Endothelial cell of umbilical vein (primary cell): ENCODE measurements at regions not wholly inside any gene's neighbourhood (a gene's known extent, or its start where the extent isn't known, plus 50 kb on each side); places are given as distances from the start of the nearest gene placed in this dataset.

Source experiments
- BruUV-seq: library from RNA; stranded (reverse); fragments of 400-500 nt; replicated peaks from 2 replicates; lab custom pipeline; 2021; lab: Mats Ljungman, UMichigan
- CTCF ChIA-PET: fragments of 300-600, 350-600 bp; sonication (Branson Sonifier 250); formaldehyde crosslinking; loops from one replicate; lab custom pipeline; 2021; ENCODE audit warnings: antibody characterized with exemption, inconsistent platforms; lab: Charles Lee
- POLR2A ChIA-PET: fragments of 300-600, 350-600 bp; sonication (Branson Sonifier 250); formaldehyde crosslinking; loops from one replicate; lab custom pipeline; 2021; ENCODE audit warnings: antibody characterized with exemption, inconsistent platforms; lab: Charles Lee
- DNase-seq: peaks from one replicate; pipeline ENCODE4 v3.0.0-alpha.2; 2011; ENCODE audit warnings: low read depth, low spot score
- FAIRE-seq: peaks from 2 replicates; lab custom pipeline; 2011; peaks lifted over from hg19 to GRCh38; lab: Jason Lieb, UNC
- H2AFZ ChIP-seq: 2 replicates; pipeline ENCODE4 v1.6.0; 2012; ENCODE audit warnings: low read depth, low read length, control low read depth, inconsistent platforms
- H3K27ac ChIP-seq: 2 replicates; pipeline ENCODE4 v1.5.1; 2011; ENCODE audit warnings: low read depth, mild to moderate bottlenecking, control low read depth, low read length, moderate library complexity; ENCODE audit not compliant: insufficient read depth
- H3K27me3 ChIP-seq, 2 experiments: 2 replicates each; pipeline versions ENCODE4 v1.6.0 to v1.6.1; 2011; ENCODE audit warnings: low read length in 2 of 2, mixed read lengths in 1 of 2; ENCODE audit not compliant: control insufficient read depth in 2 of 2, insufficient read depth in 2 of 2
- H3K36me3 ChIP-seq, 2 experiments: 2 replicates in 1 of 2; 3 replicates in 1 of 2; pipeline ENCODE4 v1.5.1; 2011; ENCODE audit warnings: low read length in 2 of 2, mild to moderate bottlenecking in 1 of 2, moderate library complexity in 1 of 2; ENCODE audit not compliant: control insufficient read depth in 2 of 2, insufficient read depth in 2 of 2; ENCODE audit errors: extremely low read depth in 1 of 2
- H3K4me1 ChIP-seq: 3 replicates; pipeline ENCODE4 v1.5.1; 2011; ENCODE audit warnings: mild to moderate bottlenecking, low read length; ENCODE audit not compliant: control insufficient read depth, insufficient read depth; ENCODE audit errors: extremely low read depth
- H3K4me2 ChIP-seq: 2 replicates; pipeline ENCODE4 v1.6.1; 2011; ENCODE audit warnings: low read length, control low read depth, mixed read lengths; ENCODE audit not compliant: insufficient read depth
- H3K4me3 ChIP-seq, 3 experiments: fragments of 200-600 bp in 1 of 3; sonication (generic), shearing (Covaris generic) in 1 of 3; replicated peaks in 1 of 3; 2 replicates each; pipeline ENCODE4 v1.5.1; 2011 to 2016; ENCODE audit warnings: control low read depth in 3 of 3, low read length in 3 of 3, mild to moderate bottlenecking in 2 of 3, inconsistent platforms in 1 of 3, low read depth in 1 of 3, moderate library complexity in 1 of 3; ENCODE audit not compliant: insufficient read depth in 1 of 3
- H3K79me2 ChIP-seq: 2 replicates; pipeline ENCODE4 v1.6.0; 2012; ENCODE audit warnings: low read length, inconsistent platforms; ENCODE audit not compliant: control insufficient read depth, insufficient read depth
- H3K9ac ChIP-seq: replicated peaks from 2 replicates; pipeline ENCODE3; 2011; ENCODE audit warnings: low read length, control low read depth; ENCODE audit not compliant: insufficient read depth; ENCODE audit errors: extremely low read depth
- H3K9me1 ChIP-seq: replicated peaks from 3 replicates; pipeline ENCODE4 v1.6.0; 2011; ENCODE audit warnings: mild to moderate bottlenecking, low read length; ENCODE audit not compliant: control insufficient read depth, insufficient read depth; ENCODE audit errors: extremely low read depth
- H3K9me3 ChIP-seq: replicated peaks from 2 replicates; pipeline ENCODE4 v1.5.1; 2012; ENCODE audit warnings: low read length, inconsistent platforms; ENCODE audit not compliant: control insufficient read depth, insufficient read depth
- H4K20me1 ChIP-seq: replicated peaks from 2 replicates; pipeline ENCODE3; 2011; ENCODE audit warnings: mild to moderate bottlenecking, low read length; ENCODE audit not compliant: control insufficient read depth, insufficient read depth; ENCODE audit errors: extremely low read depth
- EZH2 ChIP-seq: IDR thresholded peaks from 2 replicates; pipeline ENCODE4 v1.6.1; 2012; ENCODE audit warnings: borderline replicate concordance, low read depth, mild to moderate bottlenecking, moderate library complexity, low read length, inconsistent platforms; ENCODE audit not compliant: severe bottlenecking
- GATA2 ChIP-seq: IDR thresholded peaks from 2 replicates; pipeline ENCODE4 v1.7.0; 2011; ENCODE audit warnings: low read depth, mild to moderate bottlenecking, moderate library complexity, mixed read lengths, low read length; ENCODE audit not compliant: insufficient read length, insufficient read depth
- JUN ChIP-seq: IDR thresholded peaks from 2 replicates; pipeline ENCODE4 v1.6.1; 2011; ENCODE audit warnings: borderline replicate concordance, low read depth; ENCODE audit not compliant: insufficient read length, insufficient read depth
- MYC ChIP-seq: IDR thresholded peaks from one replicate; pipeline ENCODE4 v1.6.1; 2011; ENCODE audit warnings: mild to moderate bottlenecking, low read depth, low read length
- POLR2A ChIP-seq: IDR thresholded peaks from 2 replicates; pipeline ENCODE4 v1.6.1; 2012; ENCODE audit warnings: low read depth, mild to moderate bottlenecking, control low read depth, low read length
- dilution Hi-C: fragments of 300-500 bp; cut with MboI; formaldehyde crosslinking; loops from one replicate; pipeline ENCODE4 v1.15.0; 2019; ENCODE audit warnings: low sequenced_read_pairs; ENCODE audit not compliant: extremely low pct_ligation_motif_present
- intact Hi-C: fragments of 100-400 bp; cut with micrococcal nuclease; formaldehyde crosslinking; loops from one replicate; pipeline ENCODE4 v1.10.0; 2022

- DNase-seq (no peak), FAIRE-seq (no peak)
- dilution Hi-C loops (no loop called here), intact Hi-C loops (no loop called here)
- no peaks in the 10 kb centered on the region for H3K9me1 ChIP-seq
- no peaks in the 10 kb centered on the region for H3K4me1 ChIP-seq
- no TSS peak for BruUV-seq
- H3K36me3 ChIP-seq, result no peaks in the 10 kb centered on the region
- H4K20me1 ChIP-seq, result no peaks in the 10 kb centered on the region
- H3K79me2 ChIP-seq, result no peaks in the 10 kb centered on the region
- H3K9me3 ChIP-seq, result peaks cover 2% of the 10 kb centered on the region
- ChIA-PET CTCF (no interaction called here), POLR2A (no interaction called here)
- TF ChIP-seq GATA2 (no peak), POLR2A (no peak), EZH2 (no peak)
- H3K27me3 ChIP-seq, result no peaks in the 10 kb centered on the region
- H3K4me2 ChIP-seq, result no peak overlapping the region
- no peak overlapping the region for H3K9ac ChIP-seq
- no peak overlapping the region for H3K27ac ChIP-seq
- no peak overlapping the region for H2AFZ ChIP-seq
- no peak overlapping the region for H3K4me3 ChIP-seq
Measured at GRCh38 chr2:147182260-147182659, 662.6 kb upstream of the ACVR2A start.

- Histone ChIP-seq H3K9me3 (peaks cover 2% of the 10 kb centered on the region), H2AFZ (no peak overlapping the region), H4K20me1 (no peaks in the 10 kb centered on the region), H3K27ac (no peak overlapping the region), H3K36me3 (no peaks in the 10 kb centered on the region), H3K4me3 (no peak overlapping the region), H3K9me1 (no peaks in the 10 kb centered on the region), H3K9ac (no peak overlapping the region), H3K27me3 (no peaks in the 10 kb centered on the region), H3K4me2 (no peak overlapping the region), H3K4me1 (no peaks in the 10 kb centered on the region), H3K79me2 (no peaks in the 10 kb centered on the region)
- CTCF ChIA-PET, result no interaction called here
- dilution Hi-C loops, result no loop called here
- no TSS peak for BruUV-seq
- FAIRE-seq, result no peak
- POLR2A ChIA-PET, result no interaction called here
- intact Hi-C loops, result no loop called here
- no peak for DNase-seq
- TF ChIP-seq GATA2 (no peak), MYC (no peak), JUN (no peak)
Measured at GRCh38 chr2:147181351-147182029, 663.3 kb upstream of the ACVR2A start.
